ENCODE measurements at regions not wholly inside any gene's neighbourhood (a gene's known extent, or its start where the extent isn't known, plus 50 kb on each side); places are given as distances from the start of the nearest gene placed in this dataset.

- TF ChIP-seq CTCF (IDR thresholded peaks at IDR 0.05; ENCODE audit: low read depth, low read length, missing control alignments), result no peak
- no peak overlapping the region for H3K4me3 ChIP-seq (replicated peaks; ENCODE audit: low read depth, low read length)
- no peak for DNase-seq (ENCODE audit: extremely low read depth, low read depth)
Measured at GRCh38 chr10:10294184-10294880, 723.3 kb upstream of the CELF2 start.

GRCh38 chr10:10294881-10295529 lies 722.7 kb upstream of the CELF2 start:
- DNase-seq (ENCODE audit: extremely low read depth, low read depth), result no peak
- TF ChIP-seq CTCF (IDR thresholded peaks at IDR 0.05; ENCODE audit: low read depth, low read length, missing control alignments), result no peak
- no peak overlapping the region for H3K4me3 ChIP-seq (replicated peaks; ENCODE audit: low read depth, low read length)

DNA sequence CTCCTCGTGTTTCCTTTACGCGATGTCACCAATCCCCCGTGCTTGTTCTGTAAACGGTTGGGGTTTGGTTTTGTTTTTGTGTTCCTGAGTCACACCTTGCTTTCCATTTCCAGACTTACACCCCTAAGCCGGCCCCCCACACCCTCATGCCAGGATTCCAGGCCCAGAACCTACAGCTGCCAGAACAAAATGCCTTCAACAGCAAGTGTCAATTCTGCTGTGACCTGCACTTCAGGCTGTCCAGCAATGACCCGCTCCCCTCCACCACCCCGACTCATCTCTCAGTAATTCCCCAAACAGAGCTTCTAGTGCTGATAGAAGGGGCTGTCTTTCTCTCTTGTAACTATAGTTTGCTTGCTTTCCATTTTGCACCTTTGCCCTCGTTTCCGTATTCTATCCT lies 722.1 kb upstream of the CELF2 start:
- no peak for TF ChIP-seq CTCF (IDR thresholded peaks at IDR 0.05; ENCODE audit: low read depth, low read length, missing control alignments)
- no peak for DNase-seq (ENCODE audit: extremely low read depth, low read depth)
- H3K4me3 ChIP-seq (replicated peaks; ENCODE audit: low read depth, low read length), result no peak overlapping the region

- no peak for TF ChIP-seq CTCF (IDR thresholded peaks at IDR 0.05; ENCODE audit: low read depth, low read length, missing control alignments)
- no peak for DNase-seq (ENCODE audit: extremely low read depth, low read depth)
- H3K4me3 ChIP-seq (replicated peaks; ENCODE audit: low read depth, low read length), result no peak overlapping the region
Measured at GRCh38 chr10:10302689-10303088, 715.0 kb upstream of the CELF2 start.

GRCh38 chr10:10307036-10307435 lies 710.6 kb upstream of the CELF2 start:
- TF ChIP-seq CTCF (IDR thresholded peaks at IDR 0.05; ENCODE audit: low read depth, low read length, missing control alignments), result no peak
- no peak overlapping the region for H3K4me3 ChIP-seq (replicated peaks; ENCODE audit: low read depth, low read length)
- DNase-seq (ENCODE audit: extremely low read depth, low read depth), result no peak

DNA sequence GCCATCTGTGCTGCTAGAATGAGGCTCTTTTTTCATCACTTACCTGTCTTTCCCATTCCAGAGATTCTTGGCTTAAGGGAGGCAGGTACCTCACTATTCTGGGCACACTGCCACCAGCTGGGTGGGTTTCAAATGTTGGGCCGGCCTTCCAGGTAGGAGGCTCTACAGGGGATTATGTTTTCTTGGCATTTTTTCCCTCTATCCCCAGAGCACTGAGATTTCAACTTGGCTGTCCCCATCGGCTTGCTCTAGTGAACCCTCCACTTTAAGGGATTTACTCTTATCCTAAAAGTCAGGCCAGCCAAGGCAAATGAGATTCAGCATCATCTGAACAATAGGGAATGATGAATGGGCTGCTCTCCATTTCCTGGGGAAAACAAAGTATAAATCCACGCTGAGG lies 710.1 kb upstream of the CELF2 start:
- no peak for DNase-seq (ENCODE audit: extremely low read depth, low read depth)
- no peak overlapping the region for H3K4me3 ChIP-seq (replicated peaks; ENCODE audit: low read depth, low read length)
- no peak for TF ChIP-seq CTCF (IDR thresholded peaks at IDR 0.05; ENCODE audit: low read depth, low read length, missing control alignments)
